ENCODE measurements at regions not wholly inside any gene's neighbourhood (a gene's known extent, or its start where the extent isn't known, plus 50 kb on each side); places are given as distances from the start of the nearest gene placed in this dataset.

DNA sequence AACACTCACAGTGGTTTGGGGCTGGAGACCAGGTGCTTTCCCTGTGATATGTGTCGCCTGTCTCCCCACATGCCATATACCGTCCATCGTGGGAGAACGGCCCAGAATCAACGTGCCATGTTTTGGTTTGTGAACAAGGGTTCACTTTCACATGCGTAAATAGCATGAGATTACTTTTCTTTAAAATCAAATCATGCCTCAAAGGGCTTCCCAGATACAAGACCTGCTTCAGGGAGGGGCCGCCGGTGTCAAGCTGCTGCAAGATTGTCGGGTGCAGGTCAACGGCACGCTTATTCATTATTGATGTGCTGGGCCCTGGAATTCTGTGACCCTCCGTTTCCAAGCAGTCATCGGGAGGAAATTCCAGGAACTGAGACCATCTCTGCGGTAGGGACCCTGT lies 145.2 kb upstream of the RTL1 start:
- no peak for DNase-seq

- DNase-seq = no peak
These were observed 146.0 kb upstream of the RTL1 start for GRCh38 chr14:101049511-101049910.

DNA sequence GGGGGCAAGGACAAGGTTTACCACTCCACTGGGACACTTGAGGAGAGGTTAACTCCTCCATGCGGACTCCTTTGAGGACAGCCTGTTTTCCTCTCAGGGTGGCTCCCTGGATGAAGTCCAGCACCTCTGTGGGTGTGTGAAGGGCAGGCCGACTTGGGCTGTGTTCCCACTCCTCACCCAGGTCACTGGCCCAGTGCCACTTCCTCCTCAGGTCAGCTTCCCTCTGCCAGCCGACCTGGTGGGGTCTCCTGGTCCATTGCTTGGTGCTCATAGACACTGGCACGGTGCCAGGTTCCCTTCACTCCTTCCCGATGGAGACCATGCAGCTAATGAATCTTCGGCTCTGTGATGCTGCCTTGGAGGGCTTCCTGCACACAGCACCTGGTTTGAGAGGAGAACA lies 146.4 kb upstream of the RTL1 start:
- no peak for DNase-seq

- no peak for DNase-seq
These were observed 147.5 kb upstream of the RTL1 start for GRCh38 chr14:101050901-101051490.

DNA sequence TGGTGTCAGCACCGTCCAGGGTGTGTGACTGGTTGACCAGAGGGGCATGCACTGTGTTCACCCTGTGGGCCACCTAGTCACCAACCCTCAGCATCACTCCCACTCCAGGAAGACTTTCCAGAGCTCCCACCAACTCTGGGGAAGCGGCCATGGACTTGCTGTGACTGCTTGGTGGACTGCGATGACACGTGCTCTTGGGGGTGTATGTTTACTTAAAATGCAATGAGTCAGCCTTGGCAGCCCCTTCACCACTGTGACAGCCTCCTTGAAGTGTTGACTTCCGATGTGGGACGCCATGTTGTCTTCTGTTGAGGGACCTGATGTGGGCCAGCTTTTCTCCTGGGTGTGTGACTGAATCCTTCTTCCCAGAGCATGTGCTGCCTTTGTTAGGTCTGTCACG lies 151.1 kb upstream of the RTL1 start:
- no peak for DNase-seq

GRCh38 chr14:101055106-101055662 lies 151.7 kb upstream of the RTL1 start:
- no peak for DNase-seq

GRCh38 chr14:101055776-101056374 lies 152.4 kb upstream of the RTL1 start:
- DNase-seq = no peak

DNA sequence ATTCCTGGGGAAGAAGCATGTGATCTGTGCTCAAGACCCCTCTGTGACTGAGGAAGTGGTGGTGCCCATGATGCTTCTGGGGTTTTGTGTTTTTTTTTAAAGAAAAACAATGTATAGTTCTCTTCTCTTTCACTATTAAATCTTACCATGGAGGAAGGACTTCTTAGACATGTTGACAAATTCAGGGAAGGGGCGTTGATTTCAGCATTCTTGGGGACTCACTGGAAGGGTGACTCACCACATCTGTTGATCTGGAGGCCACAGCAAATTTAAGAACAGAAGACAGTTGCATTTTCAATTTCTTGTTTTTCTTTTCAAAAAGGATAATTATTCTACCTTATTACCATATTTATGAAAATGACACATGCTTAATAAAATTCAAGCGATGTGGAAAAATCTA lies 152.9 kb upstream of the RTL1 start:
- DNase-seq = no peak

DNA sequence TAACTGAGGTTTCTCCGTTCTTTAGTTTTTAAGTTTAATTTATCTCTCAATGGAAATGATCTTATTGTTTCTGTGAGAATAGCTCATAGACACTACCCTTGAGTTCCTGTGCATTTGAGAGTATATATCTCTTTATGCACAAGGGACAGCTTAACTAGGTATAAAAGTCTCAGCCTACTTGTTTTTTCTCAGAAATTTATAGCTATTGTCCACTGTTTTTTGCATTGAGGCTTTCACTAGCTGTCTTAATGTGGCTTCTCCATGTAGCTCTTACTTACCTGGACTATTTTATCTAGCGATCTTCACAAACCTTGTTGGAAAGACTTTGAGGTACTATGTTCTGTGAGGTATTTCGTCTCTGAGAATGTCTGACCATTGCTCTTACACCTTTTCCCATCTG lies 153.9 kb upstream of the RTL1 start:
- DNase-seq = no peak

DNA sequence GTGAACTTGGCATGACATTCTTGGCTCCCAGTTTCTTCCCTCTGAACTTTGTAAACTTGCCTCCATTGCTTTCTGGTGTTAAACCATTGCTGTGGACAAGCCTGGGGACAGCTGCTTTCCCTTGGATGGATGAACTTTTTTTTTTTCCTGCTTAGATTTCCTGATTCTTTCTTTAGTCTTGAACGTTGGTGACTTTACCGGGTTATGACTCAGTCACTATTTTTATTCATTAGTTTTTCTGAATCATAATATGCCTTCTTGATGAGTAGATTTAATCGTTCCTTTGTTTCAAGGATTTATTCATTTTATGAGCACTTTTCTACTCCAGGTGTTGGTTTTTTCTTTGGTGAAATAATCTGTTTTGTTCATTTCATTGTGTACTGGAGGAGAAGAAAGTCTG lies 155.0 kb upstream of the RTL1 start:
- DNase-seq = no peak

DNA sequence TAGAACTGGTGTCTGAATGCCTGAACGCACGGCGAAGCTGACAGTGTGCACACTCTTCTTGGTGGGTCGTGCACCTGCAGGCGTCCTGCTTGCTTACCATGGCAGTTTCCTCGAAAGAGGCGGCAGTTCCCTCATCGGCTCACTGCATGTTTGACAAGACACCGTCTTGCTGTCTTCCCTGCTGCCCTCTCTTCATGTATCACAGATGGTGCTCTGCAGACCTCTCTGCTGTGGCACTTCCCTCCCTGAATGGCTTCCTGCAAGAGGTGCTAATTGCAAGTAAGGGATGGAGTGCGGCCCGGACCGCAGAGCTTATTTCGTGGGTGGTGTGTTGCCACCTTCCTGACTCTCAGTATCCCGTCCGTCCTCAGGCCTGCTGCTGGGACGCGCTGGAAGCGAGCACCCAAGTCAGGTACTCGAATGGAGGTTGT lies 156.7 kb upstream of the RTL1 start:
- DNase-seq = no peak

DNA sequence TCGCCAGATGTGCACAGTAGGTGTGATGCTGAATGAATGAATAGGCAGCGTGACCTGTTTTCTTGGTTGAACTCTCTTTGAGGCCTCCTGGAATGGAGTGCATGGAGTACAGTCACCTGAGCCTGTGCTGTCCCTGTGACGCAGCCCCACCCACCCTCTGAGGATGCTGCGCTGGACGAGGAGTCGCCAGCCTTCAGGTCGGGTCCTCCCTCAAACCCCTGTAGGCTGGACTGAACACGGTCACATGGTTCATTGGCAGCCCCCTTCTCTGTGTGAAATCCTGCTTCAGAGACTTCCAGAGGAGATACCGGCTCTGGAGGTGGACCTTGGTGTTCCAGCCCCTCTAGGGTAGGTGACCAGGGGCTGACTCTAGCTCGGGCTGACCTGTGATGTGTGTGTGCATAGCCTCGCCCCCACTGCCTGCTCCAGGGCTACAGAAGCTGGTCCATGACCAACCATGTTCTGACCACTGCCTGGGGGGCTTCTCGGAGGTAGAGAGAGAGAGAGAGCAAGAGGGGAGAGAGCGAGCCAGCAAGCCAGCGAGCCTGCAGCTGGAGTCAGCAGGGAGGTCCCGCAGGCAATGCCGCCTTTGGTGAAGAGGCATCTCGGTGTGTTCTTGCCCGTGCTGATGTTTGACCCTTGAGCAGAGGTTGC lies 158.0 kb upstream of the RTL1 start:
- DNase-seq = no peak

DNA sequence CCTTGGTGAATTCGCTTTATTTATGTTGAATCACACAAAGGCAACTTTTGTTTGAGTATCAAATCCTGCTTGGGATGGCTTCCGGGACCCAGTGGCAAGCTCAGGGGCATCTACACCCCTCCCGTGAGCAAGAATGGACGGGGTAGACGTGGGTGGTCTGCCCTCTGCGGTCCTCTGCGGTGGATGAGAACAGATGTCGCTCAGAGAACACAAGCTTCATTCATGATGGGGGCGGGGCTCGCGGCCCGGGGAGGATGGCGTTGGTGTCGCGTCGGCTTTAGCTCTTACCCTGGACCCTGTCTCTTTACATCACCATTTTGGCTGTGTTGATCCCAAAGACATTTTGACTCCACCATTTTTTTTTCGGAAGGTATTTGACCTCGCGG lies 158.5 kb upstream of the RTL1 start:
- DNase-seq = no peak

DNA sequence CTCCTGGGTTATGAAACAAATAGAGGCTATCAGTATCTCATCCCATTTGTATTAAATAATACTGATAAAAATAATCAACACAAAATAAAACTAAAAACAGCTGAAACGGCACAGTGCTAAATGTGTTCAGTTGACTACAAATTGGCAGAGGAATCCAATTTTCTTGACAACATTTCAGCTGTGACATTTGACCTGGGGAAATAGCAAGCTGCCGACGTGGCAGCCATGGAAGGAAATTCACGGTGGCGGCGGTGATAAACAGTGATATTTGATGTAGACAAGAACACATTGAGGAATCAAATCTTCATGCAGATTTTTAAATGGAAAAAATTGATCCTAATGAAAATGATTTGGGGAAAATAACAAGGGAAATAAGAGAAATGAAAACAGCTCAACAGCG lies 159.1 kb upstream of the RTL1 start:
- no peak for DNase-seq

DNA sequence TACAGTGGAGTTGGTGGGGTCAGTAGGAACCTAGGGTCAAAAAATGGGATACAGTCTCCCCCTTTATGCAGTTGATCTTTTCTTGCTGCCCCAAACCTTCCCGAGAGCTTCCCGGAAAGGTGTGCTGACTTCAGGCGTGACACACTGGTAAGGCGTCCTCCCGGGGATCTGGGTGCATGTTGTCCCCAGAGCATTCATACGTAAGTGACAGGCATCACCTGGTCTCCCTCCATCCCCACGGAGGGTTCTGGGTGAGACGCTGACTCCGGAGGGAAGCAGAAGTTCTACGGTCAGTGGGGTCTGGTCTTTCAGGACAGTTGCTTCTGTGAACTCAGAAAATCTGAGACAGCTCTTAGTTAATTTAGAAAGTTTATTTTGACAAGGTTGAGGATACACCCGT lies 159.6 kb upstream of the RTL1 start:
- no peak for DNase-seq

DNA sequence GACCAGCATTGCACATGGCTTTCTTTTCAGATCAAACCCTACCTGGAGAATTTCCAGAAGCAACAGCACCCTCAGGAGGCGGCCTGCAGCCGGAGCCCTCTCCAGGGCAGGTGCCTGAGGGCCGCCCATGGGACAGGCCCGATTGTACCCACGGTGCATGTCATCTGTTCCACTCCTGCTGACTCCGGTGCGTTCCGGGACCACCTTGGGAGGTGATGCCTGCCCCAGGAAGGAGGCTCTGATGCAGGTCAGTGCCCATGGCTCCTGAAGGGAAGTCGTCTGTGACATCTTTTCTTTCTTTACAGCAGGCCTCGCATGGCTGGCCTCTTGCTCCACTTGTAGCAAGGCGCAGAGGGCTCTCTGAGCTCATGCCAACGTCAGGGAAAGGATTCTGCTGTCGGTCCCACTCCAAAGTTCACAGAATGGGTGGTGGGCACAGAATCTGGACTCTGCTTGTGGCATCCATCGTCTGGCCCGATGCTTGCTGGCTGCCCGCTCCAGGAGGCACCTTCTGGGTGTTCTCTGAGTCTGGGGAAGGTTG lies 160.7 kb upstream of the RTL1 start:
- no peak for DNase-seq

- DNase-seq = no peak
These were observed 161.2 kb upstream of the RTL1 start for GRCh38 chr14:101064718-101065117.

DNA sequence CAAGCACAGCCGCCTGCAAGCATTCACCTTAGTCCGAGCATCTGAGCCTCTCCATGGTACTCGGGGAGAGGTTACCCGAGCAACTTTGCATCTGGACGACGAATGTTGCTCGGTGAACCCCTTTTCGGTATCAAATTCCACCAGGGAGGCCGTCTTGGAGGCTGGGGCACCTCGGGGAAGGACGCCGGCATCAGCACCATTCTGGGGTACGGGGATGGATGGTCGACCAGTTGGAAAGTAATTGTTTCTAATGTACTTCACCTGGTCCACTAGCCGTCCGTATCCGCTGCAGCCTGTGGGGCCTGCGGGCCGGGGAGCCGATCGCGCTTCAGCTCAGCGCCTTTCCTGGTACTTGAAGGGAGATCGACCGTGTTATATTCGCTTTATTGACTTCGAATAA lies 161.7 kb upstream of the RTL1 start:
- DNase-seq = no peak

- DNase-seq = no peak
These were observed 162.5 kb upstream of the RTL1 start for GRCh38 chr14:101065696-101066694.

GRCh38 chr14:101066826-101067510 lies 163.4 kb upstream of the RTL1 start:
- no peak for DNase-seq

DNA sequence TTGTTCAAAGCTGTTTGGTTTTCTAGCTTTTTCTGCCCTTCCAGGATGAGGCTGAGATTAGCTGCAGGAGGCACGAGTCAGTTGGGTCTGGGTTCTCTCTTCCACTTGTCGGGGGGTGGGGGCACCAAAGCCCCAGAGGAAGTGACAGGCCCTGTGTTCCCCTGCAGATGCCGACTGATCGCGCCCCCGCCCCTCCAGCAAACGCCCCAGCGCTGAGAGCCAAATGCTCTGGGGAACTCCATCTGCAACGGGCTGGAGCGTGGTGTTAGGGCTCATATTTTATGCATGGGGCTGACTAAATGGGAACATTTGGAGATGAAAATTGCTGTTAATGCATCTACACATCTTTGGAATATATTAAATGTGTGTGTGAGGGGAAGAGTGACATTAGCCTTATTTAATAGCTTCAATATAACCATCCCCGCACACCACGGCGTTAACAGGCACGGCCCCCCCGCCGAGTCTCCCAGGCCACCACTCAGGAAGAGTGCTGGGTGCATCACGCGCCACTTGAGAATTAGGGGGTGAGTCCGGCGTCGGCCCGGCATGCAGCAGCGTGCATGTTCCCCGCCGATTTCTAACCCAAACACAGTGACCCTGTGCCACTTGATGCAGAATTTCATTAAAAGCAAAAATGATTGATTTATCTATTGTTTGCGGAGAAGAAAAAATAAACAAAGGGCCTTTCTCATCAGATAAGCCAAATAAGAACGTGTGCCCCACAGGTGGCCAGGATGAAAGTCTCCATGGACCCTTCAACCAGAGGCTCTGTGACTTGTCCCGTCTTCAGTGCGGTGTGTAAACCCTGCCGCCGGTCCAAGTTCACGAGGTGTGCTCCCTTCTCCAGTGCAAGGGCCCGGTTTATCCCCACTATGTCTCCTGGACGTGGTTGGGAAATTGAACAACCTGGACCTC lies 165.0 kb upstream of the RTL1 start:
- DNase-seq = no peak
